ENCODE measurements at regions not wholly inside any gene's neighbourhood (a gene's known extent, or its start where the extent isn't known, plus 50 kb on each side); places are given as distances from the start of the nearest gene placed in this dataset.

DNA sequence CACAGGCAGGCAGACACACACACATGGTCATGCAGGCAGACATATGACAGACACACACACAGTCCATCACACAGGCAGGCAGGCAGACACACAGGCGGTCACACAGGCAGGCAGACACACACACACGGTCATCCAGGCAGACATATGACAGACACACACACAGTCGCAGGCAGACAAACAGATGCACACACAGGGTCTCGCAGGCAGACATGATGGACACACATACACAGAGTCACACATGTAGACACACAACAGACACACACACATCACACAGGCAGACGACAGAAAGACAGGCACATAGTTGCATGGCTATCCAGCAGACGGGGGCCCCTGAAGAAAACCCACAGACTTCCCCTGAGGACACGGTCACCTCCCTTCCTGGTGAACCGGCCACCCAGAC lies 135.4 kb downstream of the NCOR2 start:
- H3K36me3 ChIP-seq (ENCODE audit: insufficient read depth, low read length): peaks cover 33% of the 10 kb centered on the region
- peak overlapping the region; percentile 16 for H3K27ac Mint-ChIP-seq
- ChIA-PET CTCF (no interaction called here), POLR2A (no interaction called here)
- H3K27me3 ChIP-seq (ENCODE audit: control insufficient read depth in 1 of 2, insufficient read depth in 2 of 2, low read length in 2 of 2): no peaks in the 10 kb centered on the region
- no peaks in the 10 kb centered on the region for H3K27me3 Mint-ChIP-seq
- no peak for TF ChIP-seq CTCF (IDR thresholded peaks at IDR 0.05)
- ATAC-seq (ENCODE audit: poor library complexity): no peak
- H3K4me1 ChIP-seq (ENCODE audit: insufficient read depth, low read length): peaks cover 3% of the 10 kb centered on the region
- no peak overlapping the region for H3K4me3 ChIP-seq (ENCODE audit: low read length)
- no peaks in the 10 kb centered on the region for H3K9me3 Mint-ChIP-seq
- intact Hi-C loops (cut with DNase I, micrococcal nuclease): no loop called here
- no peak overlapping the region for H3K4me3 Mint-ChIP-seq
- H3K27ac ChIP-seq (ENCODE audit: low read depth in 1 of 2, low read length in 2 of 2): no peak overlapping the region
- peaks cover 61% of the 10 kb centered on the region for H3K36me3 Mint-ChIP-seq (ENCODE audit: low read depth)
- DNase-seq: no peak
- no peaks in the 10 kb centered on the region for H3K4me1 Mint-ChIP-seq (ENCODE audit: low read depth)
- no peaks in the 10 kb centered on the region for H3K9me3 ChIP-seq (ENCODE audit: control insufficient read depth in 1 of 2, insufficient read depth in 1 of 2, low read length in 2 of 2)

GRCh38 chr12:124430491-124430890 lies 135.6 kb downstream of the RFLNA start:
- no peaks in the 10 kb centered on the region for H3K9me3 ChIP-seq (ENCODE audit: control insufficient read depth in 1 of 2, insufficient read depth in 1 of 2, low read length in 2 of 2)
- Mint-ChIP-seq H3K4me3 (no peak overlapping the region), H3K9me3 (no peaks in the 10 kb centered on the region), H3K36me3 (ENCODE audit: low read depth) (peaks cover 63% of the 10 kb centered on the region), H3K27me3 (no peaks in the 10 kb centered on the region), H3K4me1 (ENCODE audit: low read depth) (no peaks in the 10 kb centered on the region), H3K27ac (peak overlapping the region; percentile 10)
- intact Hi-C loops (cut with DNase I, micrococcal nuclease): no loop called here
- ChIA-PET POLR2A (no interaction called here), CTCF (interaction anchor here (0.5 kb wide), 1 partner anchor 767 kb away, joined by 3 read pairs; no protein-coding TSS in a partner anchor)
- no peak overlapping the region for H3K4me3 ChIP-seq (ENCODE audit: low read length)
- H3K27ac ChIP-seq (ENCODE audit: low read depth in 1 of 2, low read length in 2 of 2): no peak overlapping the region
- peaks cover 3% of the 10 kb centered on the region for H3K4me1 ChIP-seq (ENCODE audit: insufficient read depth, low read length)
- TF ChIP-seq CTCF (IDR thresholded peaks at IDR 0.05): no peak
- no peak for ATAC-seq (ENCODE audit: poor library complexity)
- H3K36me3 ChIP-seq (ENCODE audit: insufficient read depth, low read length): peaks cover 47% of the 10 kb centered on the region
- H3K27me3 ChIP-seq (ENCODE audit: control insufficient read depth in 1 of 2, insufficient read depth in 2 of 2, low read length in 2 of 2): no peaks in the 10 kb centered on the region
- no peak for DNase-seq

GRCh38 chr12:124429535-124429934 lies 134.6 kb downstream of the RFLNA start:
- ChIA-PET CTCF (interaction anchor here (1.4 kb wide), 1 partner anchor 36 kb away, joined by 3 read pairs; no protein-coding TSS in a partner anchor), POLR2A (no interaction called here)
- no peak overlapping the region for H3K4me3 Mint-ChIP-seq
- DNase-seq: no peak
- intact Hi-C loops (cut with DNase I, micrococcal nuclease): no loop called here
- TF ChIP-seq CTCF (IDR thresholded peaks at IDR 0.05): no peak
- Histone ChIP-seq H3K4me3 (ENCODE audit: low read length) (no peak overlapping the region), H3K9me3 (ENCODE audit: control insufficient read depth in 1 of 2, insufficient read depth in 1 of 2, low read length in 2 of 2) (no peaks in the 10 kb centered on the region), H3K27me3 (ENCODE audit: control insufficient read depth in 1 of 2, insufficient read depth in 2 of 2, low read length in 2 of 2) (no peaks in the 10 kb centered on the region), H3K36me3 (ENCODE audit: insufficient read depth, low read length) (peaks cover 52% of the 10 kb centered on the region), H3K27ac (ENCODE audit: low read depth in 1 of 2, low read length in 2 of 2) (no peak overlapping the region), H3K4me1 (ENCODE audit: insufficient read depth, low read length) (peaks cover 3% of the 10 kb centered on the region)
- H3K36me3 Mint-ChIP-seq (ENCODE audit: low read depth): peaks cover 63% of the 10 kb centered on the region
- no peak for ATAC-seq (ENCODE audit: poor library complexity)
- no peak overlapping the region for H3K27ac Mint-ChIP-seq
- H3K4me1 Mint-ChIP-seq (ENCODE audit: low read depth): no peaks in the 10 kb centered on the region
- H3K27me3 Mint-ChIP-seq: no peaks in the 10 kb centered on the region
- H3K9me3 Mint-ChIP-seq: no peaks in the 10 kb centered on the region

Data from CD4-positive, alpha-beta T cell (primary cell).